HG03432 (cell line): ENCODE measurements at regions not wholly inside any gene's neighbourhood (a gene's known extent, or its start where the extent isn't known, plus 50 kb on each side); places are given as distances from the start of the nearest gene placed in this dataset.
"Not testable (repeated sequence)": the region's sequence is repeated elsewhere in the genome, so short reads cannot be mapped to it uniquely, and the experiment has no call there.

Experiments
- ATAC-seq: cut with Tn5 transposase; IDR thresholded peaks from one replicate; pipeline ENCODE4 v1.9.1; 2021; ENCODE audit warnings: mild to moderate bottlenecking, moderate library complexity; ENCODE audit not compliant: unreplicated experiment

- no peak for ATAC-seq
These were observed 1509.7 kb downstream of the MAT2B start for GRCh38 chr5:165015126-165015525.

- ATAC-seq = no peak
These were observed 1510.1 kb downstream of the MAT2B start for GRCh38 chr5:165015547-165015946.

GRCh38 chr5:165026971-165027370, 1521.6 kb downstream of the MAT2B start:
- no peak for ATAC-seq

- no peak for ATAC-seq
These were observed 1522.9 kb downstream of the MAT2B start for GRCh38 chr5:165028356-165028755.

- peak; percentile 71 for ATAC-seq
These were observed 1523.9 kb downstream of the MAT2B start for GRCh38 chr5:165029099-165029870.

DNA sequence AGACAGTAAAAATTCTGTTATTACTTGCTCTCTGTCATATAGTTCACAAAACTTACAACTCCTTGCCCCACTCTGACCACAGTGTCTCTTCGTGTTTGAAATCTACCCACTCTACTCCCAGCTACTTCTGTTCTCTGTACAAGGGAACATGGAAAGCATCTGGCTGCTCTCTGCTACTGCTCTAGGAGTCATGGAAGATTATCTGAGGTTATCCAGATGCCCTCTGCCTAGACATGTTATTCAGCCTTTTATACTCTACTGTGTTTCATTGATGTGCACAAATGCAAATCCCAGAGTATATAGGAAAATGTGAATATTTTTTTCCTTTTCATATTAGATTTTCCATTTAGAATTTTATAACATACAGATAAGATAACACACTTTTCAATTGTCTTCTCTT, 1525.6 kb downstream of the MAT2B start:
- ATAC-seq = no peak

- no peak for ATAC-seq
These were observed 1526.0 kb downstream of the MAT2B start for GRCh38 chr5:165031371-165031770.

- no peak for ATAC-seq
These were observed 1530.1 kb downstream of the MAT2B start for GRCh38 chr5:165035520-165035919.

DNA sequence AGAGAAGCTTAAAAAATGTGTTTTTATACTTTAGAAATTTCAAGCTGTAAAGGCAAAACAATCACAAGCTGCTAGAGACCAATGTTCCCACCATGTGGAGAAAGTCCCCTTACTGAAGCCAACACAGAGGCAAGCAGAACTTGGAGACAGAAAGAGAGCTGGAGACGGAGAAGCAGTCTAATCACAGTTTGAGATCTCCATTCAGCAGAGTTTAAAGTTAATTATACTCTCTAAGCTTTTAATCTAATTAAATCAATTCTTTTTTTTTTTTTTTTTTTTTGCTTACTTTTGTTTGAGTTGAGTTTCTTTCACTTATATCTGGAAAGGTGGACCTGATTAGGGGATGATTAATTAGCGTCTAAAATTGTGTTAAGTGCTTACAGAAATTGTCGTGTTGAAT, 1534.3 kb downstream of the MAT2B start:
- ATAC-seq = no peak

DNA sequence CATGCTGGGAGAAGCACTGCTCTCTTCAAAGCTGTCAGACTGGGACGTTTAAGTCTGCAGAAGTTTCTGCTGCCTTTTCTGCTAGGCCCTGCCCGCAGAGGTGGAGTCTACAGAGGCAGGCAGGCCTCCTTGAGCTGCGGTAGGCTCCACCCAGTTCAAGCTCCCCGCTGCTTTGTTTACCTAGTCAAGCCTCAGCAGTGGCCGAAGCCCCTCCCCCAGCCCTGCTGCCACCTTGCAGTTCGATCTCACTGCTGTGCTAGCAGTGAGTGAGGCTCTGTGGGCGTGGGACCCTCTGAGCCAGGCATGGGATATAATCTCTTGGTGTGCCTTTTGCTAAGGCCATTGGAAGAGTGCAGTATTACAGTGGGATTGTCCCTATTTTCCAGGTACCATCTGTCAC, 1540.5 kb downstream of the MAT2B start:
- not testable (repeated sequence) for ATAC-seq

GRCh38 chr5:165055476-165055875, 1550.1 kb downstream of the MAT2B start:
- no peak for ATAC-seq

DNA sequence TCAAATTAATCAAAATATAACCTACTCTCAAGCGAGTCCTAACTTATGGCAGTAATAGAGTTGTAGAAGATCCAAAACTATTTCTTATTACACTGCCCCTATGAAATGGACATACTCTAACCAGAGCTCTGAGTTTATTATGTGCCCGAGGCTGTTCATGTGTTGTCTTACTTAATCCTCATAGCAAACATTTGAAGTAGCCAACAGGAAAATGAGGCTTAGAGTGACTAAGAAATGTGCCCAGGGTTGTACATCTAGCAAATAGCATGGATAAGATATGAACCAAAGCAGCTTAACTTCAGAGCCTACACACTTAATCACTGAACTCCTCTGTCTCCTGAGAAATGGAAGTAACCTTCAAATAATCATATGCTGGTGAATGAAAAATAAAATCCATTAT, 1551.7 kb downstream of the MAT2B start:
- ATAC-seq = no peak

DNA sequence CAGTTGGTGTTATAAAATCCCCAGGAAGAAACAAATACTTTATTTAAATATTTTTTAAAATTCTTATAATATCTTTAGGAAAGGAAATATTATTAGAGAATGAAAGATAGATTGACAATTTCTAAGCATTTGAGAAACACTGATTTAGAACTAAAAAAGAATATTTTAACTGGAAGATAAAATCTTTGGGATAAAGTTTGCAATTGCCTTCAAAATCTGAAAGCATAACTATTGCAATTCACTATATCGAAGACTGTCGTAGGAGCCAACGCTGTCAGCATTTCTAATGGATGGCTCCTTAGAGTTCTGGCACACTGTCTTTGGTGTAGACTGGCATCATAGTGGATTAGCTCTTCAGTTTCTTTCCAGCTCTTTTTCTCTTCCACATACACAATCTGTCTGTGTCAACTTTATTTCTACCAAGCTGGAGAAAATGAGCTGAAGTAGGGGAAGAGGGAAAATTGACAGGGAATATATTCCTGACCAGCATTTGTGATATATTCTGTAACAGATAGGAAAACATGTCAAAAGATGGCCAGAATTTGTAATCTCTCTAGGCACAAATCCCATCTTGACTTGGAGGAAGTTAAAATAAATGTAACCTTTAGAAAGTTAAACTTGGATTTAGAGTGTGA, 1561.4 kb downstream of the MAT2B start:
- no peak for ATAC-seq

DNA sequence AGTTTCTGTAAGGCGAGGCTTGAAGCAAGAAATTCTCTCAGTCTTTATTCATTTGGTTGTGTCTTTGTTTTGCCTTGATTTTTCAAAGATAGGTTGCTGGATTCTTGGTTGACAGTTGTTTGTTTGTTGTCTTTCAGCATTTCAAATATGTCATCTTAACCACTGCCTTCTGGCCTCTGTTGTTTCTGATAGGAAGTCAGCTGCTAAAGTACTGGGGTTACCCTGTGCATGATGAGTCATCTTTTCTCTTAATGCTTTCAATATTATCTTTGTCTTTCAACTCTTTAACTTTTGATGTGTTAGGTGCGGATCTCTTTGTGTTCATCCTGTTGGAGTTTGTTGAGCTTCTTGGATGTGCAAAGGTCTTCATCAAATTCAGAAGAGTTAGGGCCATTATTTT, 1571.3 kb downstream of the MAT2B start:
- ATAC-seq = no peak

DNA sequence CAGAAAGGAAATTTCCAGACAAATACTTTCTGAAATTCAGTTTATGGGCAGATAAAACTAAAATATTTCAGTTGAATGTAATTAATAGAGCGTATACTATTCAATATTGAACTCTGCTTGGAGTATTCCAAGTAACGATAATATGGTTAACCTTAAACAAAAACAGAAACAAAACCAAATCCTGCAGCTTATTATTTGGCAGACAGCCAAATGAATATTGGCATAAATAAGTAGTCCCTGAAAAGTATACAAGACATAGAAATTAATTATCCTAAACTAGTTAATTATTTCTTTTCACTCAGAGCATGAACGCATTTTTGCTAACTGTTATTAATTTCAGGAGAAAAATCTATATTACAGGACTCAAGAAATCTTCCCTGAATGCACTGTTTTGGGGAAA, 1574.0 kb downstream of the MAT2B start:
- no peak for ATAC-seq

- ATAC-seq = no peak
These were observed 1578.0 kb downstream of the MAT2B start for GRCh38 chr5:165083394-165083793.

- no peak for ATAC-seq
These were observed 1581.0 kb downstream of the MAT2B start for GRCh38 chr5:165086465-165086864.

DNA sequence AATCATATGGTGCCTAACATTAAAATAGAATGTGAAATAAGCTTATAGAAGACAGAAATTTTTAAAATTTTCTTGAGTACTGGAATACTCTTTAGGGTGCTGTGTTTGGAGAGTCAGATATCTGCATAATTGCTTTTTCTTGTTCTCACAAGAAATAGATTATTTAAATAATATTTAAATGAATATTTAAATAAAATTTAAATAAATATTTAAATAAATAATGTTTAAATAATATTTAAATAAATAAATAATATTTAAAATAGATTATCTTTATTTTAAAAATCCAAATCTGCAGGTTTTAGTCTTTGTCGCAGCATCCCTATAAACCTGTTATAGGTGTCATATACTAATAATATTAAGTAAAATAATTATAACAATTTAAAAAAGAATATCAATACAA, 1589.4 kb downstream of the MAT2B start:
- ATAC-seq = no peak

DNA sequence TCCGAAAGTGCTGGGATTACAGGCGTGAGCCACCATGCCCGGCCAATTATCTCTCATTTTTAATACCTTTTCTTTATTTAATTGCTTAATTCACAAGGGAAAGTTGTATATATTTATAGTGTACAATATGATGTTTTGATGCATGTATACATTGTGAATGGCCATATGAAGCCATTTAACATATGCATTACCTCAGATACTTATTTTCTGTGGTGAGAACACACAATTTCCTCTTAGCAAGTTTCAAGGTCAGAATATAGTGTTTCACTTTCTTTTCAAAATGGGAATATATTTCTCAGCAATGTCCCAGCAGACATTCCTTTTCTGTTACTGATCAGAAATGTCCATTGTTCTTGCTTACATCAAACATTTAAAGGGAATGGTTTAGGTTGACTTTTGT, 1596.3 kb downstream of the MAT2B start:
- no peak for ATAC-seq

DNA sequence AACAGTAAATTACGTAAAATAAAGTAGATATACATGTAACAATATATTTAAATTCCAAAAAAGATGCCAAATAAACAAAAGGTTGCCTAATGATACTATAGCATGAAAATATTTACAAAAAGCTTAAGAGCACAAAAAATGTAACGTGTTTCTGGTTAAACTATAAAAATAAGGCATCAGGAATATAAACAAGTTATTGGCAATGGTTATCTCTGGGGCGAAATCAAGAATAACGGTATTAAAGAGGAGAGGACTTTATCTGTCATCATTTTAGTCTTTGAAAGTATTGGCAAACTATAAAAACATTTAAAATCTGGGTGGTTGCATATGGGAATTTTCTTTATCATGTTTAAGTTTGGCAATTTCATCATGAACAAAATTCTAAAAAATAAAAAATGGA, 1599.2 kb downstream of the MAT2B start:
- no peak for ATAC-seq

DNA sequence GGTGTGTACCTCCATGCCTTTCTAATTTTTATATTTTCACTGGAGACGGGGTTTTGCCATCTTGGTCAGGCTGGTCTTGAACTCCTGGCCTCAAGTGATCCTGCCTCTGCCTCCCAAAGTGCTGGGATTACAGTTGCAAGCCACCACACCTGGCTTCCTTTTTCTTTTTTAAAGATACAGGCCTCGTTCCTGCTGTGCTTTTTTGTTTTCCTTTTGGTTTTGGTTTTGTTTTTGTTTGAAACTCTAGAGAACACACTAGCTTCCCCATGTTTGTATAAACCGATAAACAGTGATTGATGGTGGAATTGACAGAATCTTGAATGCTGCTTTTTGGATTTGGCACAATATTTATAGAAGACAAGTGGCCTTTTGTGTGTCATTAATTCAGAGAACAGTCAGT, 1603.4 kb downstream of the MAT2B start:
- ATAC-seq = no peak

GRCh38 chr5:165119175-165119574, 1613.8 kb downstream of the MAT2B start:
- ATAC-seq = no peak

DNA sequence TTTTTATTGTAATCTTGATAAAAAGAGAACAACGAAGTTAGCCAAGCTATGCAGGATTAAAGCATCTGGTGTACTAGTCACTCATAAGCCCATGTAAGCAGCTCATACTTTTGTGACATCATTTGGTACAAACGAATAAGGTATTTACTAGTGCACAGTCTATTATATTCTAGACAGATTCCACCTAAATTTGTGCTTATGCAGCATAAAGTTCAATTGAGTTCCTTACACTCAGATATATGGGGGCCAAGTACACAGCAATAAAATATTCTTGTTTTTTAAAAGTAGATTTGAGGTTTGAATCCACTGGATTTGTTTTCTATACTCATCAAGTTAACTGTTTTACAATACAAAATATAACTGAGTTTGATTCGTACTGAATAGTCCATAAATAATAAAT, 1621.2 kb downstream of the MAT2B start:
- no peak for ATAC-seq
